Suprapubic skin (tissue), 4 donors: ENCODE measurements at regions not wholly inside any gene's neighbourhood (a gene's known extent, or its start where the extent isn't known, plus 50 kb on each side); places are given as distances from the start of the nearest gene placed in this dataset.

ENCODE experiments used
- DNase-seq, 2 donors: peaks; one replicate each; pipeline ENCODE4 v3.0.0-alpha.2; 2019; ENCODE audit warnings: low spot score in 2 of 2
- H3K27ac ChIP-seq: fragments of 200-600 bp; sonication (generic); one replicate; pipeline ENCODE4 v1.5.1; 2019
- H3K27me3 ChIP-seq: fragments of 200-600 bp; sonication (generic); one replicate; pipeline ENCODE4 v1.5.1; 2019
- H3K36me3 ChIP-seq: fragments of 200-600 bp; sonication (generic); one replicate; pipeline ENCODE4 v1.5.1; 2019
- H3K4me1 ChIP-seq: fragments of 200-600 bp; sonication (generic); one replicate; pipeline ENCODE4 v1.5.1; 2019
- H3K4me3 ChIP-seq: fragments of 200-600 bp; sonication (generic); one replicate; pipeline ENCODE4 v1.5.1; 2019; ENCODE audit warnings: mild to moderate bottlenecking
- H3K9me3 ChIP-seq: fragments of 200-600 bp; sonication (generic); one replicate; pipeline ENCODE4 v1.5.1; 2019
- CTCF ChIP-seq, 2 donors: fragments of 200-600 bp in 1 of 2; fragments of 450-650 bp in 1 of 2; sonication (generic) in 1 of 2; IDR thresholded peaks; one replicate each; pipeline ENCODE4 v1.5.1; 2016 to 2019; ENCODE audit warnings: antibody characterized with exemption in 2 of 2, mild to moderate bottlenecking in 1 of 2, moderate library complexity in 1 of 2
- EP300 ChIP-seq: sonication (generic); formaldehyde crosslinking; IDR thresholded peaks from one replicate; pipeline ENCODE4 v1.6.1; 2017; ENCODE audit warnings: antibody characterized with exemption
- POLR2A ChIP-seq, 2 donors: fragments of 450-650 bp; IDR thresholded peaks; one replicate each; pipeline ENCODE4 v1.6.1; 2017; ENCODE audit warnings: antibody characterized with exemption in 2 of 2, mild to moderate bottlenecking in 2 of 2, moderate library complexity in 2 of 2
- POLR2AphosphoS5 ChIP-seq, 3 donors: sonication (generic); formaldehyde crosslinking; IDR thresholded peaks; one replicate each; pipeline ENCODE4 v1.6.1; 2017; ENCODE audit warnings: antibody characterized with exemption in 3 of 3
- WGBS: methylation state at CpG from one replicate; pipeline ENCODE4 v1.1.5; 2018; 5-methylcytosine and 5-hydroxymethylcytosine counted together

- WGBS: 91% methylated on average over 2 of the region's 2 CpGs
- no peak overlapping the region for H3K27ac ChIP-seq
- TF ChIP-seq CTCF (IDR thresholded peaks at IDR 0.05): no peak
- no peak for TF ChIP-seq EP300
- TF ChIP-seq POLR2A (IDR thresholded peaks at IDR 0.05): no peak
- TF ChIP-seq POLR2AphosphoS5 (IDR thresholded peaks at IDR 0.05): no peak
Observed at GRCh38 chr2:217372794-217373193, 512.9 kb upstream of the TNP1 start.

GRCh38 chr2:217371781-217372213, 511.9 kb upstream of the TNP1 start:
- WGBS: 69% methylated on average over 9 of the region's 9 CpGs
- no peak for TF ChIP-seq EP300
- DNase-seq: no peak
- H3K36me3 ChIP-seq: no peaks in the 10 kb centered on the region
- H3K4me1 ChIP-seq: no peaks in the 10 kb centered on the region
- no peaks in the 10 kb centered on the region for H3K27me3 ChIP-seq
- no peak overlapping the region for H3K27ac ChIP-seq
- H3K4me3 ChIP-seq: no peak overlapping the region
- H3K9me3 ChIP-seq: no peaks in the 10 kb centered on the region

More at GRCh38 chr2:217372794-217373193, 512.9 kb upstream of the TNP1 start:
- H3K4me3 ChIP-seq: no peak overlapping the region
- H3K9me3 ChIP-seq: no peaks in the 10 kb centered on the region
- no peaks in the 10 kb centered on the region for H3K36me3 ChIP-seq
- no peaks in the 10 kb centered on the region for H3K27me3 ChIP-seq
- DNase-seq: no peak
- H3K4me1 ChIP-seq: no peaks in the 10 kb centered on the region

GRCh38 chr2:217370391-217370790, 510.5 kb upstream of the TNP1 start:
- 84% methylated on average over 5 of the region's 5 CpGs for WGBS
- TF ChIP-seq POLR2A (IDR thresholded peaks at IDR 0.05) (no peak), EP300 (no peak), CTCF (IDR thresholded peaks at IDR 0.05) (no peak), POLR2AphosphoS5 (IDR thresholded peaks at IDR 0.05) (no peak)
- Histone ChIP-seq H3K27me3 (no peaks in the 10 kb centered on the region), H3K9me3 (no peaks in the 10 kb centered on the region), H3K36me3 (no peaks in the 10 kb centered on the region), H3K27ac (no peak overlapping the region), H3K4me3 (no peak overlapping the region), H3K4me1 (no peaks in the 10 kb centered on the region)
- DNase-seq: no peak

- WGBS: 94% methylated on average over 4 of the region's 4 CpGs
- TF ChIP-seq CTCF (IDR thresholded peaks at IDR 0.05) (no peak), EP300 (no peak), POLR2AphosphoS5 (IDR thresholded peaks at IDR 0.05) (no peak), POLR2A (IDR thresholded peaks at IDR 0.05) (no peak)
- H3K27ac ChIP-seq: no peak overlapping the region
- no peaks in the 10 kb centered on the region for H3K27me3 ChIP-seq
- H3K9me3 ChIP-seq: no peaks in the 10 kb centered on the region
- no peak for DNase-seq
- no peak overlapping the region for H3K4me3 ChIP-seq
- no peaks in the 10 kb centered on the region for H3K36me3 ChIP-seq
- H3K4me1 ChIP-seq: no peaks in the 10 kb centered on the region
Observed at GRCh38 chr2:217367464-217367863, 507.6 kb upstream of the TNP1 start.

GRCh38 chr2:217366966-217367365, 507.1 kb upstream of the TNP1 start:
- TF ChIP-seq EP300: no peak
- TF ChIP-seq CTCF (IDR thresholded peaks at IDR 0.05): no peak
- no peak for TF ChIP-seq POLR2AphosphoS5 (IDR thresholded peaks at IDR 0.05)
- TF ChIP-seq POLR2A (IDR thresholded peaks at IDR 0.05): no peak
- Histone ChIP-seq H3K27ac (no peak overlapping the region), H3K4me3 (no peak overlapping the region), H3K4me1 (no peaks in the 10 kb centered on the region), H3K36me3 (no peaks in the 10 kb centered on the region), H3K9me3 (no peaks in the 10 kb centered on the region), H3K27me3 (no peaks in the 10 kb centered on the region)
- WGBS: 67% methylated on average over 4 of the region's 4 CpGs
- no peak for DNase-seq

GRCh38 chr2:217366266-217366895, 506.5 kb upstream of the TNP1 start:
- H3K36me3 ChIP-seq: no peaks in the 10 kb centered on the region
- no peak overlapping the region for H3K4me3 ChIP-seq
- WGBS: 89% methylated on average over 4 of the region's 4 CpGs
- no peaks in the 10 kb centered on the region for H3K9me3 ChIP-seq
- H3K27ac ChIP-seq: no peak overlapping the region
- H3K4me1 ChIP-seq: peaks cover under 1% of the 10 kb centered on the region
- DNase-seq: no peak
- TF ChIP-seq CTCF (IDR thresholded peaks at IDR 0.05): no peak
- H3K27me3 ChIP-seq: no peaks in the 10 kb centered on the region
